ENCODE measurements at regions not wholly inside any gene's neighbourhood (a gene's known extent, or its start where the extent isn't known, plus 50 kb on each side); places are given as distances from the start of the nearest gene placed in this dataset.

- no peak overlapping the region for H3K4me3 ChIP-seq (ENCODE audit: control extremely low read depth in 1 of 5, extremely low read depth in 1 of 5, insufficient read depth in 1 of 5, low read depth in 2 of 5, low read length in 4 of 5)
- H4K20me1 ChIP-seq (ENCODE audit: control insufficient read depth, insufficient read depth, low read length, poor library complexity, severe bottlenecking): no peaks in the 10 kb centered on the region
- peaks cover 12% of the 10 kb centered on the region for H3K4me1 Mint-ChIP-seq
- H3K27me3 Mint-ChIP-seq: no peaks in the 10 kb centered on the region
- peaks cover 11 to 14% of the 10 kb centered on the region in 2 donors for H3K4me1 ChIP-seq (ENCODE audit: control insufficient read depth in 2 of 2, insufficient read depth in 2 of 2, low read length in 2 of 2)
- no peaks in the 10 kb centered on the region for H3K36me3 ChIP-seq (replicated peaks in 1 of 2; ENCODE audit: control extremely low read depth in 1 of 2, control insufficient read depth in 1 of 2, extremely low read depth in 1 of 2, insufficient read depth in 2 of 2, low read length in 1 of 2)
- no peak overlapping the region for H3K4me3 Mint-ChIP-seq
- H3K27me3 ChIP-seq (replicated peaks in 1 of 4; ENCODE audit: control extremely low read depth in 1 of 4, control insufficient read depth in 3 of 4, insufficient read depth in 4 of 4, low read length in 3 of 4): no peaks in the 10 kb centered on the region
- H3K4me2 ChIP-seq (replicated peaks; ENCODE audit: low read depth, low read length, poor library complexity, severe bottlenecking): no peak overlapping the region
- no peaks in the 10 kb centered on the region for H3K79me2 ChIP-seq (ENCODE audit: control insufficient read depth, insufficient read depth, low read length)
- no peak overlapping the region for H3K27ac Mint-ChIP-seq
- H3K27ac ChIP-seq (ENCODE audit: low read length in 2 of 2): no peak overlapping the region
- no peaks in the 10 kb centered on the region for H3K9me3 ChIP-seq (ENCODE audit: control extremely low read depth in 1 of 3, control insufficient read depth in 2 of 3, insufficient read depth in 1 of 3, low read length in 2 of 3)
- DNase-seq (no peak), ATAC-seq (ENCODE audit: low read depth) (no peak)
- ChIA-PET POLR2A (interaction anchor here (0.6 kb wide), 1 partner anchor 29 kb away, joined by 4 read pairs; no protein-coding TSS in a partner anchor), CTCF (interaction anchor here (0.9 to 2.9 kb wide), 8 partner anchors 10 to 133 kb away, joined by 3 to 22 read pairs (median 4); no protein-coding TSS in a partner anchor)
- H3K9me3 Mint-ChIP-seq (ENCODE audit: insufficient read depth): no peaks in the 10 kb centered on the region
- no peak overlapping the region for H2AFZ ChIP-seq (ENCODE audit: insufficient read depth, low read depth, low read length, poor library complexity, severe bottlenecking)
- intact Hi-C loops (cut with micrococcal nuclease): no loop called here
- H3K9ac ChIP-seq (ENCODE audit: low read length): no peak overlapping the region
- TF ChIP-seq EZH2 (IDR thresholded peaks at IDR 0.05; ENCODE audit: borderline replicate concordance, insufficient read depth, low read depth, low read length, poor library complexity, severe bottlenecking) (no peak), CTCF (IDR thresholded peaks at IDR 0.05) (no peak)
- WGBS (ENCODE audit: insufficient coverage): 97% methylated on average over 4 of the region's 4 CpGs
Measured at GRCh38 chr14:76943072-76943471, 85.4 kb downstream of the IRF2BPL start.

GRCh38 chr14:76941946-76942805 lies 86.3 kb downstream of the IRF2BPL start:
- Histone ChIP-seq H4K20me1 (ENCODE audit: control insufficient read depth, insufficient read depth, low read length, poor library complexity, severe bottlenecking) (no peaks in the 10 kb centered on the region), H3K27ac (ENCODE audit: low read length in 2 of 2) (no peak overlapping the region), H3K9me3 (ENCODE audit: control extremely low read depth in 1 of 3, control insufficient read depth in 2 of 3, insufficient read depth in 1 of 3, low read length in 2 of 3) (no peaks in the 10 kb centered on the region), H3K9ac (ENCODE audit: low read length) (no peak overlapping the region), H3K27me3 (replicated peaks in 1 of 4; ENCODE audit: control extremely low read depth in 1 of 4, control insufficient read depth in 3 of 4, insufficient read depth in 4 of 4, low read length in 3 of 4) (no peaks in the 10 kb centered on the region), H3K4me3 (ENCODE audit: control extremely low read depth in 1 of 5, extremely low read depth in 1 of 5, insufficient read depth in 1 of 5, low read depth in 2 of 5, low read length in 4 of 5) (no peak overlapping the region), H3K4me1 (ENCODE audit: control insufficient read depth in 2 of 2, insufficient read depth in 2 of 2, low read length in 2 of 2) (peaks cover 5% of the 10 kb centered on the region in 2 donors), H3K79me2 (ENCODE audit: control insufficient read depth, insufficient read depth, low read length) (no peaks in the 10 kb centered on the region), H3K36me3 (replicated peaks in 1 of 2; ENCODE audit: control extremely low read depth in 1 of 2, control insufficient read depth in 1 of 2, extremely low read depth in 1 of 2, insufficient read depth in 2 of 2, low read length in 1 of 2) (no peaks in the 10 kb centered on the region), H2AFZ (ENCODE audit: insufficient read depth, low read depth, low read length, poor library complexity, severe bottlenecking) (no peak overlapping the region), H3K4me2 (replicated peaks; ENCODE audit: low read depth, low read length, poor library complexity, severe bottlenecking) (no peak overlapping the region)
- Mint-ChIP-seq H3K9me3 (ENCODE audit: insufficient read depth) (no peaks in the 10 kb centered on the region), H3K4me3 (no peak overlapping the region), H3K4me1 (peaks cover 5% of the 10 kb centered on the region), H3K27me3 (no peaks in the 10 kb centered on the region), H3K27ac (no peak overlapping the region)
- TF ChIP-seq EZH2 (IDR thresholded peaks at IDR 0.05; ENCODE audit: borderline replicate concordance, insufficient read depth, low read depth, low read length, poor library complexity, severe bottlenecking): no peak
- no peak for TF ChIP-seq CTCF (IDR thresholded peaks at IDR 0.05)
- POLR2A ChIA-PET: no interaction called here
- WGBS (ENCODE audit: insufficient coverage): 69% methylated on average over 9 of the region's 12 CpGs
- CTCF ChIA-PET: interaction anchor here (0.9 to 2.9 kb wide), 9 partner anchors 9 to 134 kb away, joined by 3 to 22 read pairs (median 4); no protein-coding TSS in a partner anchor
- no peak for DNase-seq
- no peak for ATAC-seq (ENCODE audit: low read depth)
- intact Hi-C loops (cut with micrococcal nuclease): no loop called here
